ENCODE measurements at regions not wholly inside any gene's neighbourhood (a gene's known extent, or its start where the extent isn't known, plus 50 kb on each side); places are given as distances from the start of the nearest gene placed in this dataset.

- RAD21 ChIA-PET (ENCODE audit: low non-redundant PET in 1 of 2, low total read pairs in 2 of 2, uncharacterized antibody in 2 of 2, unreplicated experiment in 2 of 2), result no interaction called here
- Histone ChIP-seq H3K9me2 (ENCODE audit: insufficient read depth) (no peaks in the 10 kb centered on the region), H3K4me2 (ENCODE audit: low read length) (peak overlapping the region; percentile 15; the same call in 1 of the 2 replicates), H3K79me2 (ENCODE audit: insufficient read depth, low read length) (no peaks in the 10 kb centered on the region), H3K36me3 (ENCODE audit: control insufficient read depth in 1 of 2, insufficient read depth in 2 of 2, low read length in 2 of 2) (no peaks in the 10 kb centered on the region), H3K9ac (ENCODE audit: low read length) (no peak overlapping the region), H3K9me3 (ENCODE audit: control insufficient read depth in 1 of 2, insufficient read depth in 1 of 2, low read depth in 1 of 2, low read length in 2 of 2) (no peaks in the 10 kb centered on the region), H3K27me3 (ENCODE audit: insufficient read depth, low read length) (peaks cover 10% of the 10 kb centered on the region), H4K20me1 (ENCODE audit: insufficient read depth) (no peaks in the 10 kb centered on the region), H3K4me1 (ENCODE audit: control insufficient read depth in 1 of 2, insufficient read depth in 2 of 2, low read length in 2 of 2) (peaks cover 4 to 41% of the 10 kb centered on the region in 2 experiments; a peak in 3 of 4 replicates), H3K4me3 (replicated peaks in 1 of 2; ENCODE audit: low read depth in 1 of 2, low read length in 2 of 2) (no peak overlapping the region), H3K27ac (ENCODE audit: low read depth, low read length) (no peak overlapping the region), H2AFZ (ENCODE audit: low read depth, low read length, poor library complexity, severe bottlenecking) (no peak overlapping the region)
- POLR2A ChIA-PET, result no interaction called here
- TF ChIP-seq SIN3A (IDR thresholded peaks at IDR 0.05; ENCODE audit: low read depth) (no peak), ELF1 (IDR thresholded peaks at IDR 0.05; ENCODE audit: borderline replicate concordance, low read depth) (no peak), POLR2AphosphoS5 (IDR thresholded peaks at IDR 0.05; ENCODE audit: low read depth, low read length) (no peak), TCF7L2 (IDR thresholded peaks at IDR 0.05; ENCODE audit: borderline replicate concordance, extremely low read depth, insufficient read depth, insufficient read length) (no peak), FOSL1 (IDR thresholded peaks at IDR 0.05; ENCODE audit: low read depth) (peak; percentile 13; the same call in 1 of the 2 replicates), SP1 (IDR thresholded peaks at IDR 0.05; ENCODE audit: low read depth) (0 out of 2 replicates have a peak, but pooled peaks have one; percentile 14)
- no TSS peak for BruUV-seq (replicated peaks)
- DNase-seq (ENCODE audit: low read depth, low spot score), result no peak
- CTCF ChIA-PET, result no interaction called here
- no peak for ATAC-seq
- intact Hi-C loops (cut with micrococcal nuclease), result no loop called here
Measured at GRCh38 chr20:58019027-58019849, 209.2 kb downstream of the ANKRD60 start.

- no peaks in the 10 kb centered on the region for H3K36me3 ChIP-seq (ENCODE audit: control insufficient read depth in 1 of 2, insufficient read depth in 2 of 2, low read length in 2 of 2)
- TF ChIP-seq EZH2 (IDR thresholded peaks at IDR 0.05) (no peak), MAX (IDR thresholded peaks at IDR 0.05) (no peak)
- no peaks in the 10 kb centered on the region for H4K20me1 ChIP-seq (ENCODE audit: insufficient read depth)
- H3K9me2 ChIP-seq (ENCODE audit: insufficient read depth), result no peaks in the 10 kb centered on the region
- H3K4me1 ChIP-seq (ENCODE audit: control insufficient read depth in 1 of 2, insufficient read depth in 2 of 2, low read length in 2 of 2), result peaks cover 4 to 47% of the 10 kb centered on the region in 2 experiments; a peak in 3 of 4 replicates
- no peak overlapping the region for H3K9ac ChIP-seq (ENCODE audit: low read length)
- H3K27me3 ChIP-seq (ENCODE audit: insufficient read depth, low read length), result peaks cover 11% of the 10 kb centered on the region
- ATAC-seq (no peak), DNase-seq (ENCODE audit: low read depth, low spot score) (no peak)
- H3K9me3 ChIP-seq (ENCODE audit: control insufficient read depth in 1 of 2, insufficient read depth in 1 of 2, low read depth in 1 of 2, low read length in 2 of 2), result no peaks in the 10 kb centered on the region
- no peaks in the 10 kb centered on the region for H3K79me2 ChIP-seq (ENCODE audit: insufficient read depth, low read length)
- BruUV-seq (replicated peaks), result no TSS peak
- POLR2A ChIA-PET, result no interaction called here
- CTCF ChIA-PET, result no interaction called here
- H3K4me3 ChIP-seq (replicated peaks in 1 of 2; ENCODE audit: low read depth in 1 of 2, low read length in 2 of 2), result no peak overlapping the region
- peak overlapping the region; percentile 15; the same call in 1 of the 2 replicates for H3K4me2 ChIP-seq (ENCODE audit: low read length)
- RAD21 ChIA-PET (ENCODE audit: low non-redundant PET in 1 of 2, low total read pairs in 2 of 2, uncharacterized antibody in 2 of 2, unreplicated experiment in 2 of 2), result no interaction called here
- H3K27ac ChIP-seq (ENCODE audit: low read depth, low read length), result no peak overlapping the region
- intact Hi-C loops (cut with micrococcal nuclease), result no loop called here
- no peak overlapping the region for H2AFZ ChIP-seq (ENCODE audit: low read depth, low read length, poor library complexity, severe bottlenecking)
Measured at GRCh38 chr20:58018590-58018989, 209.9 kb downstream of the ANKRD60 start.

Measured in HCT116 (cell line).